GM12864 (cell line): ENCODE measurements at regions not wholly inside any gene's neighbourhood (a gene's known extent, or its start where the extent isn't known, plus 50 kb on each side); places are given as distances from the start of the nearest gene placed in this dataset.

ENCODE experiments used
- DNase-seq: peaks from one replicate; pipeline ENCODE4 v3.0.0-alpha.2; 2011; ENCODE audit warnings: low read depth
- H3K4me3 ChIP-seq: 2 replicates; pipeline ENCODE4 v1.5.1; 2011; ENCODE audit warnings: mild to moderate bottlenecking, low read depth, low read length, control low read depth
- CTCF ChIP-seq: IDR thresholded peaks from 2 replicates; pipeline ENCODE4 v1.5.1; 2011; ENCODE audit warnings: low read depth, mild to moderate bottlenecking, moderate library complexity, low read length, control low read depth, inconsistent platforms; ENCODE audit errors: missing control alignments

GRCh38 chr16:51884773-51885172 is 662.2 kb downstream of the TOX3 start:
- TF ChIP-seq CTCF, result no peak
- H3K4me3 ChIP-seq, result no peak overlapping the region
- DNase-seq, result no peak

GRCh38 chr16:51881731-51882130 is 665.2 kb downstream of the TOX3 start:
- TF ChIP-seq CTCF, result no peak
- no peak overlapping the region for H3K4me3 ChIP-seq
- DNase-seq, result no peak

- no peak for DNase-seq
- no peak overlapping the region for H3K4me3 ChIP-seq
- no peak for TF ChIP-seq CTCF
Observed at GRCh38 chr16:51880776-51881175, 666.2 kb downstream of the TOX3 start.

GRCh38 chr16:51877686-51878085 is 669.3 kb downstream of the TOX3 start:
- no peak for TF ChIP-seq CTCF
- H3K4me3 ChIP-seq, result no peak overlapping the region
- DNase-seq, result no peak

GRCh38 chr16:51876934-51877333 is 670.0 kb downstream of the TOX3 start:
- DNase-seq, result no peak
- no peak for TF ChIP-seq CTCF

GRCh38 chr16:51876601-51876875 is 670.4 kb downstream of the TOX3 start:
- DNase-seq, result no peak
- no peak for TF ChIP-seq CTCF
- no peak overlapping the region for H3K4me3 ChIP-seq

More at GRCh38 chr16:51876934-51877333, 670.0 kb downstream of the TOX3 start:
- no peak overlapping the region for H3K4me3 ChIP-seq

GRCh38 chr16:51875834-51876600 is 670.9 kb downstream of the TOX3 start:
- no peak for TF ChIP-seq CTCF
- no peak for DNase-seq
- H3K4me3 ChIP-seq, result no peak overlapping the region
